ENCODE measurements at regions not wholly inside any gene's neighbourhood (a gene's known extent, or its start where the extent isn't known, plus 50 kb on each side); places are given as distances from the start of the nearest gene placed in this dataset.

DNA sequence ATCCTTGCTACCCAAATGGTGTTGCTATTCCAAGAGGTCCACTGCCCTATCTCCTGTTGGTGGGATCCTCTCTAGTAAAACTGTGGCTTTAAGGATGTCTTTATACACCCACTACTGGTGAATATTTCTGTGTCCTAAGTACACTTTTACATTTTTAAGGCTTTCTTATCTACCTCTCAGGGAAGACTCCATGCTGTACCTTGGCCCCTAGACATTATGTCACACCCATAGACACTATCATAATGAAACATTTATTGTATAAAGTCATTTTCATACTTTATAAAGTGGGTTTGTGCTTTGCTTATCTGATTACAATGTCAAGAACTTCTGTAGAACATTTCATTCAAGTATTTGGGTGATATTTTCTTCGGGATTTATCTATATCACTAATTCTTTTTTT is 270.3 kb upstream of the SNX7 start:
- DNase-seq (ENCODE audit: low read depth): no peak
- H3K4me3 ChIP-seq (ENCODE audit: low read depth, low read length): no peak overlapping the region
- TF ChIP-seq CTCF (IDR thresholded peaks at IDR 0.05; ENCODE audit: insufficient read depth, low read depth, low read length, missing control alignments): no peak

DNA sequence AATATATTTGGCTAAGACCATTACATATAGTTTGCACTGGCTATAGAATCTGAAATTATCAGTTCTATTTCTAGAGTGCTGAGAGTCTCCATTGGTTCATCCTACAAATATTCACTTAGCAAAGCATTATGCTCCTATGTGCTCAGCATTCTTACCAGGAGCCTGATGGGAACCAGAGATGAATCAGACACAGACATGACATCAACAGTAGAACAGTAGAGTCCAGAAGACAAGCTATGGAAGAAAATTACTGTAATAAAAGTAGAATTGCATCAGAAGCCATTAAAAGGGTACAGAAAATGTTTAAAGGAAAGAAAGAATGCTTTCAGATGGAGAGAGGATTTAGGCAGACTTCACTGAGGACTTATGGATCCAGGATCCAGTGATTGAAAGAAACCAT is 271.7 kb upstream of the SNX7 start:
- DNase-seq (ENCODE audit: low read depth): no peak
- no peak for TF ChIP-seq CTCF (IDR thresholded peaks at IDR 0.05; ENCODE audit: insufficient read depth, low read depth, low read length, missing control alignments)
- no peak overlapping the region for H3K4me3 ChIP-seq (ENCODE audit: low read depth, low read length)

- DNase-seq (ENCODE audit: low read depth): peak; percentile 57
- H3K4me3 ChIP-seq (ENCODE audit: low read depth, low read length): no peak overlapping the region
- TF ChIP-seq CTCF (IDR thresholded peaks at IDR 0.05; ENCODE audit: insufficient read depth, low read depth, low read length, missing control alignments): no peak
Measured at GRCh38 chr1:98388441-98388840, 273.1 kb upstream of the SNX7 start.

- H3K4me3 ChIP-seq (ENCODE audit: low read depth, low read length): no peak overlapping the region
- no peak for TF ChIP-seq CTCF (IDR thresholded peaks at IDR 0.05; ENCODE audit: insufficient read depth, low read depth, low read length, missing control alignments)
- no peak for DNase-seq (ENCODE audit: low read depth)
Measured at GRCh38 chr1:98387701-98388100, 273.8 kb upstream of the SNX7 start.

GRCh38 chr1:98386675-98387440 is 274.7 kb upstream of the SNX7 start:
- H3K4me3 ChIP-seq (ENCODE audit: low read depth, low read length): no peak overlapping the region
- DNase-seq (ENCODE audit: low read depth): no peak
- no peak for TF ChIP-seq CTCF (IDR thresholded peaks at IDR 0.05; ENCODE audit: insufficient read depth, low read depth, low read length, missing control alignments)

- no peak for DNase-seq (ENCODE audit: low read depth)
- TF ChIP-seq CTCF (IDR thresholded peaks at IDR 0.05; ENCODE audit: insufficient read depth, low read depth, low read length, missing control alignments): no peak
- H3K4me3 ChIP-seq (ENCODE audit: low read depth, low read length): no peak overlapping the region
Measured at GRCh38 chr1:98385652-98386051, 275.9 kb upstream of the SNX7 start.

All from GM12865 (cell line).